GM19438 (cell line): ENCODE measurements at regions not wholly inside any gene's neighbourhood (a gene's known extent, or its start where the extent isn't known, plus 50 kb on each side); places are given as distances from the start of the nearest gene placed in this dataset.
"Not testable (repeated sequence)": the region's sequence is repeated elsewhere in the genome, so short reads cannot be mapped to it uniquely, and the experiment has no call there.

Experiments used
- ATAC-seq: cut with Tn5 transposase; IDR thresholded peaks from one replicate; pipeline ENCODE4 v1.9.1; 2021; ENCODE audit warnings: low read depth; ENCODE audit not compliant: unreplicated experiment

GRCh38 chrX:131595120-131595519, 51.2 kb downstream of the OR13H1 start:
- no peak for ATAC-seq

GRCh38 chrX:131607792-131608369, 64.0 kb downstream of the OR13H1 start:
- ATAC-seq, result no peak

- ATAC-seq, result no peak
These were observed 65.6 kb downstream of the OR13H1 start for GRCh38 chrX:131609480-131609879.

- ATAC-seq, result no peak
These were observed 69.4 kb downstream of the OR13H1 start for GRCh38 chrX:131613260-131613659.

GRCh38 chrX:131614241-131614640, 70.4 kb downstream of the OR13H1 start:
- no peak for ATAC-seq

GRCh38 chrX:131617182-131617581, 73.3 kb downstream of the OR13H1 start:
- no peak for ATAC-seq

GRCh38 chrX:131621650-131622049, 77.8 kb downstream of the OR13H1 start:
- no peak for ATAC-seq

- no peak for ATAC-seq
These were observed 82.9 kb downstream of the OR13H1 start for GRCh38 chrX:131626681-131627296.

- ATAC-seq, result no peak
These were observed 86.7 kb downstream of the OR13H1 start for GRCh38 chrX:131630534-131630933.

- peak; percentile 86 for ATAC-seq
These were observed 89.5 kb downstream of the OR13H1 start for GRCh38 chrX:131633285-131633917.

GRCh38 chrX:131634900-131635299, 91.0 kb downstream of the OR13H1 start:
- ATAC-seq, result no peak

GRCh38 chrX:131646106-131646505, 102.2 kb downstream of the OR13H1 start:
- ATAC-seq, result no peak

GRCh38 chrX:131649741-131650140, 105.9 kb downstream of the OR13H1 start:
- ATAC-seq, result no peak

- ATAC-seq, result no peak
These were observed 107.0 kb downstream of the OR13H1 start for GRCh38 chrX:131650637-131651410.

- not testable (repeated sequence) for ATAC-seq
These were observed 119.9 kb downstream of the OR13H1 start for GRCh38 chrX:131663726-131664125.

GRCh38 chrX:131671735-131672134, 127.9 kb downstream of the OR13H1 start:
- no peak for ATAC-seq

- ATAC-seq, result no peak
These were observed 131.8 kb downstream of the OR13H1 start for GRCh38 chrX:131675596-131676194.

GRCh38 chrX:131677655-131678628, 134.1 kb downstream of the OR13H1 start:
- peak; percentile 77 for ATAC-seq

- not testable (repeated sequence) for ATAC-seq
These were observed 138.9 kb downstream of the OR13H1 start for GRCh38 chrX:131682735-131683134.

GRCh38 chrX:131693359-131693758, 149.5 kb downstream of the OR13H1 start:
- ATAC-seq, result no peak
